Medulla oblongata (tissue), 1 donor: ENCODE measurements at regions not wholly inside any gene's neighbourhood (a gene's known extent, or its start where the extent isn't known, plus 50 kb on each side); places are given as distances from the start of the nearest gene placed in this dataset.
"Not testable (repeated sequence)": the region's sequence is repeated elsewhere in the genome, so short reads cannot be mapped to it uniquely, and the experiment has no call there.

Experiments
- DNase-seq: peaks from one replicate; pipeline ENCODE4 v3.0.0-alpha.2; 2015; ENCODE audit errors: extremely low spot score

GRCh38 chr6:134674562-134674961 is 275.3 kb downstream of the ALDH8A1 start:
- DNase-seq: no peak

GRCh38 chr6:134669485-134669884 is 280.4 kb downstream of the ALDH8A1 start:
- DNase-seq: no peak

GRCh38 chr6:134667111-134667510 is 282.8 kb downstream of the ALDH8A1 start:
- no peak for DNase-seq

GRCh38 chr6:134666125-134666524 is 283.8 kb downstream of the ALDH8A1 start:
- DNase-seq: no peak

- no peak for DNase-seq
These were observed 284.7 kb downstream of the ALDH8A1 start for GRCh38 chr6:134665029-134665723.

- no peak for DNase-seq
These were observed 285.9 kb downstream of the ALDH8A1 start for GRCh38 chr6:134663800-134664535.

GRCh38 chr6:134663356-134663755 is 286.5 kb downstream of the ALDH8A1 start:
- no peak for DNase-seq

- no peak for DNase-seq
These were observed 287.7 kb downstream of the ALDH8A1 start for GRCh38 chr6:134662077-134662700.

- not testable (repeated sequence) for DNase-seq
These were observed 290.0 kb downstream of the ALDH8A1 start for GRCh38 chr6:134659885-134660284.

GRCh38 chr6:134658596-134658995 is 291.3 kb downstream of the ALDH8A1 start:
- DNase-seq: no peak

- DNase-seq: no peak
These were observed 292.0 kb downstream of the ALDH8A1 start for GRCh38 chr6:134657751-134658527.

- no peak for DNase-seq
These were observed 292.6 kb downstream of the ALDH8A1 start for GRCh38 chr6:134657343-134657742.

- no peak for DNase-seq
These were observed 295.1 kb downstream of the ALDH8A1 start for GRCh38 chr6:134654751-134655150.

- DNase-seq: no peak
These were observed 298.4 kb downstream of the ALDH8A1 start for GRCh38 chr6:134651519-134651918.

- DNase-seq: no peak
These were observed 302.0 kb downstream of the ALDH8A1 start for GRCh38 chr6:134647861-134648260.

- no peak for DNase-seq
These were observed 307.1 kb downstream of the ALDH8A1 start for GRCh38 chr6:134642819-134643218.

GRCh38 chr6:134642279-134642678 is 307.6 kb downstream of the ALDH8A1 start:
- no peak for DNase-seq

GRCh38 chr6:134640975-134641429 is 308.9 kb downstream of the ALDH8A1 start:
- peak; percentile 94 for DNase-seq

GRCh38 chr6:134640229-134640628 is 309.7 kb downstream of the ALDH8A1 start:
- no peak for DNase-seq

GRCh38 chr6:134637847-134638437 is 312.0 kb downstream of the ALDH8A1 start:
- DNase-seq: no peak

- no peak for DNase-seq
These were observed 312.6 kb downstream of the ALDH8A1 start for GRCh38 chr6:134637282-134637681.
